ENCODE measurements at regions not wholly inside any gene's neighbourhood (a gene's known extent, or its start where the extent isn't known, plus 50 kb on each side); places are given as distances from the start of the nearest gene placed in this dataset.

- TF ChIP-seq CTCF (IDR thresholded peaks at IDR 0.05; ENCODE audit: partially characterized antibody, unreplicated experiment), result no peak
- H3K27me3 Mint-ChIP-seq (ENCODE audit: unreplicated experiment), result peaks cover 5% of the 10 kb centered on the region
- no peak overlapping the region for H3K27ac Mint-ChIP-seq (ENCODE audit: unreplicated experiment)
- H3K9me3 Mint-ChIP-seq (ENCODE audit: unreplicated experiment), result peaks cover 6% of the 10 kb centered on the region
- H3K4me1 Mint-ChIP-seq (ENCODE audit: low read depth, unreplicated experiment), result no peaks in the 10 kb centered on the region
- H3K36me3 Mint-ChIP-seq (ENCODE audit: unreplicated experiment), result no peaks in the 10 kb centered on the region
- no peak for DNase-seq
- H3K4me3 Mint-ChIP-seq (ENCODE audit: unreplicated experiment), result no peak overlapping the region
Measured at GRCh38 chr5:2857837-2858236, 106.4 kb upstream of the IRX2 start.

GRCh38 chr5:2856206-2856605, 104.7 kb upstream of the IRX2 start:
- Mint-ChIP-seq H3K4me1 (ENCODE audit: low read depth, unreplicated experiment) (no peaks in the 10 kb centered on the region), H3K4me3 (ENCODE audit: unreplicated experiment) (no peak overlapping the region), H3K27me3 (ENCODE audit: unreplicated experiment) (peaks cover 3% of the 10 kb centered on the region), H3K36me3 (ENCODE audit: unreplicated experiment) (no peaks in the 10 kb centered on the region), H3K27ac (ENCODE audit: unreplicated experiment) (no peak overlapping the region), H3K9me3 (ENCODE audit: unreplicated experiment) (peaks cover 4% of the 10 kb centered on the region)
- DNase-seq, result no peak
- TF ChIP-seq CTCF (IDR thresholded peaks at IDR 0.05; ENCODE audit: partially characterized antibody, unreplicated experiment), result no peak

GRCh38 chr5:2852446-2852845, 101.0 kb upstream of the IRX2 start:
- peaks cover 3% of the 10 kb centered on the region for H3K27me3 Mint-ChIP-seq (ENCODE audit: unreplicated experiment)
- peaks cover 4% of the 10 kb centered on the region for H3K4me1 Mint-ChIP-seq (ENCODE audit: low read depth, unreplicated experiment)
- H3K36me3 Mint-ChIP-seq (ENCODE audit: unreplicated experiment), result no peaks in the 10 kb centered on the region
- H3K27ac Mint-ChIP-seq (ENCODE audit: unreplicated experiment), result no peak overlapping the region
- DNase-seq, result no peak
- TF ChIP-seq CTCF (IDR thresholded peaks at IDR 0.05; ENCODE audit: partially characterized antibody, unreplicated experiment), result no peak
- peaks cover 4% of the 10 kb centered on the region for H3K9me3 Mint-ChIP-seq (ENCODE audit: unreplicated experiment)
- H3K4me3 Mint-ChIP-seq (ENCODE audit: unreplicated experiment), result no peak overlapping the region

GRCh38 chr5:2851895-2852294, 100.4 kb upstream of the IRX2 start:
- H3K4me1 Mint-ChIP-seq (ENCODE audit: low read depth, unreplicated experiment), result peaks cover 4% of the 10 kb centered on the region
- DNase-seq, result no peak
- peaks cover 4% of the 10 kb centered on the region for H3K9me3 Mint-ChIP-seq (ENCODE audit: unreplicated experiment)
- H3K36me3 Mint-ChIP-seq (ENCODE audit: unreplicated experiment), result no peaks in the 10 kb centered on the region
- no peak overlapping the region for H3K4me3 Mint-ChIP-seq (ENCODE audit: unreplicated experiment)
- TF ChIP-seq CTCF (IDR thresholded peaks at IDR 0.05; ENCODE audit: partially characterized antibody, unreplicated experiment), result no peak
- peaks cover 3% of the 10 kb centered on the region for H3K27me3 Mint-ChIP-seq (ENCODE audit: unreplicated experiment)
- H3K27ac Mint-ChIP-seq (ENCODE audit: unreplicated experiment), result no peak overlapping the region

GRCh38 chr5:2849429-2849828, 98.0 kb upstream of the IRX2 start:
- Mint-ChIP-seq H3K27me3 (ENCODE audit: unreplicated experiment) (peaks cover 3% of the 10 kb centered on the region), H3K4me1 (ENCODE audit: low read depth, unreplicated experiment) (peaks cover 4% of the 10 kb centered on the region), H3K4me3 (ENCODE audit: unreplicated experiment) (no peak overlapping the region), H3K36me3 (ENCODE audit: unreplicated experiment) (no peaks in the 10 kb centered on the region), H3K27ac (ENCODE audit: unreplicated experiment) (no peak overlapping the region), H3K9me3 (ENCODE audit: unreplicated experiment) (peaks cover 4% of the 10 kb centered on the region)
- TF ChIP-seq CTCF (IDR thresholded peaks at IDR 0.05; ENCODE audit: partially characterized antibody, unreplicated experiment), result no peak
- no peak for DNase-seq

All from glutamatergic neuron (in vitro differentiated cells).